HG03066 (cell line): ENCODE measurements at regions not wholly inside any gene's neighbourhood (a gene's known extent, or its start where the extent isn't known, plus 50 kb on each side); places are given as distances from the start of the nearest gene placed in this dataset.
A peak's percentile ranks its signal among the peaks of the same experiment; 100 is the strongest.

Experiments
- ATAC-seq: cut with Tn5 transposase; IDR thresholded peaks from one replicate; pipeline ENCODE4 v1.9.1; 2021; ENCODE audit warnings: low read depth; ENCODE audit not compliant: unreplicated experiment

GRCh38 chr2:220628252-220628651 lies 943.9 kb downstream of the EPHA4 start:
- ATAC-seq = no peak

GRCh38 chr2:220641137-220641536 lies 931.0 kb downstream of the EPHA4 start:
- no peak for ATAC-seq

GRCh38 chr2:220646424-220646823 lies 925.7 kb downstream of the EPHA4 start:
- no peak for ATAC-seq

GRCh38 chr2:220648628-220649027 lies 923.5 kb downstream of the EPHA4 start:
- no peak for ATAC-seq

- no peak for ATAC-seq
These were observed 918.3 kb downstream of the EPHA4 start for GRCh38 chr2:220653776-220654175.

GRCh38 chr2:220654322-220654721 lies 917.8 kb downstream of the EPHA4 start:
- no peak for ATAC-seq

- no peak for ATAC-seq
These were observed 911.6 kb downstream of the EPHA4 start for GRCh38 chr2:220660277-220661145.

- ATAC-seq = no peak
These were observed 909.7 kb downstream of the EPHA4 start for GRCh38 chr2:220662431-220662830.

- ATAC-seq = no peak
These were observed 909.0 kb downstream of the EPHA4 start for GRCh38 chr2:220663065-220663464.

- no peak for ATAC-seq
These were observed 907.6 kb downstream of the EPHA4 start for GRCh38 chr2:220664272-220665107.

- ATAC-seq = no peak
These were observed 907.0 kb downstream of the EPHA4 start for GRCh38 chr2:220665108-220665471.

- no peak for ATAC-seq
These were observed 902.8 kb downstream of the EPHA4 start for GRCh38 chr2:220669324-220669723.

GRCh38 chr2:220670511-220670910 lies 901.6 kb downstream of the EPHA4 start:
- no peak for ATAC-seq

GRCh38 chr2:220673151-220673874 lies 898.8 kb downstream of the EPHA4 start:
- no peak for ATAC-seq

- no peak for ATAC-seq
These were observed 898.1 kb downstream of the EPHA4 start for GRCh38 chr2:220674033-220674432.

GRCh38 chr2:220676695-220677094 lies 895.4 kb downstream of the EPHA4 start:
- ATAC-seq = no peak

GRCh38 chr2:220678943-220679342 lies 893.2 kb downstream of the EPHA4 start:
- ATAC-seq = no peak

GRCh38 chr2:220682616-220683015 lies 889.5 kb downstream of the EPHA4 start:
- no peak for ATAC-seq

- ATAC-seq = no peak
These were observed 888.0 kb downstream of the EPHA4 start for GRCh38 chr2:220684099-220684498.

- ATAC-seq = peak; percentile 80
These were observed 884.8 kb downstream of the EPHA4 start for GRCh38 chr2:220687231-220687843.
